AG08396 (cell line): ENCODE measurements at regions not wholly inside any gene's neighbourhood (a gene's known extent, or its start where the extent isn't known, plus 50 kb on each side); places are given as distances from the start of the nearest gene placed in this dataset.

Experiments used
- DNase-seq: peaks from one replicate; pipeline ENCODE4 v3.0.0; 2012; ENCODE audit warnings: low spot score, mixed read lengths

GRCh38 chrX:44042116-44042515 lies 68.9 kb upstream of the NDP start:
- DNase-seq: no peak

- no peak for DNase-seq
These were observed 67.2 kb upstream of the NDP start for GRCh38 chrX:44040406-44040805.

GRCh38 chrX:44039556-44039955 lies 66.4 kb upstream of the NDP start:
- no peak for DNase-seq

GRCh38 chrX:44036336-44036735 lies 63.1 kb upstream of the NDP start:
- DNase-seq: peak; percentile 11

- DNase-seq: no peak
These were observed 62.4 kb upstream of the NDP start for GRCh38 chrX:44035571-44035970.

GRCh38 chrX:44032479-44032878 lies 59.3 kb upstream of the NDP start:
- DNase-seq: no peak

GRCh38 chrX:44025555-44025954 lies 52.4 kb upstream of the NDP start:
- no peak for DNase-seq
